Testis (tissue), 2 donors: ENCODE measurements at regions not wholly inside any gene's neighbourhood (a gene's known extent, or its start where the extent isn't known, plus 50 kb on each side); places are given as distances from the start of the nearest gene placed in this dataset.

Source experiments
- DNase-seq: peaks from one replicate; pipeline ENCODE4 v3.0.0-alpha.2; 2019
- H3K27ac ChIP-seq, 2 donors: fragments of 200-600 bp; sonication (generic); one replicate each; pipeline ENCODE4 v1.5.1; 2019
- H3K27me3 ChIP-seq: fragments of 200-600 bp; sonication (generic); one replicate; pipeline ENCODE4 v1.5.1; 2019
- H3K36me3 ChIP-seq: fragments of 200-600 bp; sonication (generic); one replicate; pipeline ENCODE4 v1.5.1; 2017; ENCODE audit warnings: low read depth; ENCODE audit errors: missing control alignments
- H3K4me1 ChIP-seq: fragments of 200-600 bp; sonication (generic); one replicate; pipeline ENCODE4 v1.5.1; 2019
- H3K4me3 ChIP-seq, 2 donors: fragments of 200-600 bp; sonication (generic); one replicate each; pipeline ENCODE4 v1.5.1; 2017 to 2019
- H3K9me3 ChIP-seq: fragments of 200-600 bp; sonication (generic); one replicate; pipeline ENCODE4 v1.5.1; 2017
- POLR2A ChIP-seq: fragments of 450-650 bp; IDR thresholded peaks from one replicate; pipeline ENCODE4 v1.6.1; 2017; ENCODE audit warnings: antibody characterized with exemption, mild to moderate bottlenecking, moderate library complexity
- WGBS, 2 donors: methylation state at CpG; one replicate each; pipeline ENCODE4 v1.1.5; 2018; 5-methylcytosine and 5-hydroxymethylcytosine counted together
- intact Hi-C: fragments of 100-400 bp; cut with DNase I; formaldehyde crosslinking; loops from one replicate; pipeline ENCODE4 v1.15.1; 2023; ENCODE audit warnings: low total_unique reads
- TF ChIP-seq, protein P1 (sequence below), 3 experiments: fragments of 450-650 bp in 2 of 3; fragments of 200-600 bp in 1 of 3; sonication (generic) in 1 of 3; IDR thresholded peaks; one replicate each; pipeline ENCODE4 v1.5.1; 2016 to 2019; ENCODE audit warnings: antibody characterized with exemption in 3 of 3, mild to moderate bottlenecking in 2 of 3, moderate library complexity in 1 of 3

GRCh38 chr10:83248106-83248631 lies 891.1 kb upstream of the GHITM start:
- Histone ChIP-seq H3K4me3 (no peak overlapping the region), H3K27ac (no peak overlapping the region), H3K36me3 (no peaks in the 10 kb centered on the region), H3K9me3 (no peaks in the 10 kb centered on the region), H3K4me1 (no peaks in the 10 kb centered on the region), H3K27me3 (no peaks in the 10 kb centered on the region)
- intact Hi-C loops = no loop called here
- DNase-seq = no peak
- WGBS, 2 donors = 61 to 78% methylated on average over 4 of the region's 4 CpGs
- no peak for TF ChIP-seq POLR2A
- TF ChIP-seq, protein P1, sequence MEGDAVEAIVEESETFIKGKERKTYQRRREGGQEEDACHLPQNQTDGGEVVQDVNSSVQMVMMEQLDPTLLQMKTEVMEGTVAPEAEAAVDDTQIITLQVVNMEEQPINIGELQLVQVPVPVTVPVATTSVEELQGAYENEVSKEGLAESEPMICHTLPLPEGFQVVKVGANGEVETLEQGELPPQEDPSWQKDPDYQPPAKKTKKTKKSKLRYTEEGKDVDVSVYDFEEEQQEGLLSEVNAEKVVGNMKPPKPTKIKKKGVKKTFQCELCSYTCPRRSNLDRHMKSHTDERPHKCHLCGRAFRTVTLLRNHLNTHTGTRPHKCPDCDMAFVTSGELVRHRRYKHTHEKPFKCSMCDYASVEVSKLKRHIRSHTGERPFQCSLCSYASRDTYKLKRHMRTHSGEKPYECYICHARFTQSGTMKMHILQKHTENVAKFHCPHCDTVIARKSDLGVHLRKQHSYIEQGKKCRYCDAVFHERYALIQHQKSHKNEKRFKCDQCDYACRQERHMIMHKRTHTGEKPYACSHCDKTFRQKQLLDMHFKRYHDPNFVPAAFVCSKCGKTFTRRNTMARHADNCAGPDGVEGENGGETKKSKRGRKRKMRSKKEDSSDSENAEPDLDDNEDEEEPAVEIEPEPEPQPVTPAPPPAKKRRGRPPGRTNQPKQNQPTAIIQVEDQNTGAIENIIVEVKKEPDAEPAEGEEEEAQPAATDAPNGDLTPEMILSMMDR (IDR thresholded peaks at IDR 0.05) = no peak

DNA sequence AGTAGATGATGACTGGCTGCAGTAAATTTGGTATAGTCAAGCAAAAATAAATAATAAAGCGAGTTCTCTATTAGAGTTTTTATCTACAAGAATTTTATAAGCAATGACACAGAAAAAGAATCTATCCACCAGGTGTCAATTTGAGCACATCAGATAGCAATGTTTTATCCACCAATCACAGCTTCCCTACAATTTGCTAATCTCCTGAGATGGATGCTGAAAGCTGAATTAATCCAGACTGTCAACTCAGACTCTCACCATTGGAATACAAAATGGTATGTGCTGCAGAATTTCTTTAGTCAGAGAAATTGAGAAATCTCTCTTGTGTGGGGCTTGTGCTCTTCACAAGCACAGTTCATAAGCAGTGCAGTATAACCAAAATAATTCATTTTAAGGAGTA lies 888.9 kb upstream of the GHITM start:
- Histone ChIP-seq H3K27me3 (no peaks in the 10 kb centered on the region), H3K4me3 (no peak overlapping the region), H3K27ac (no peak overlapping the region), H3K4me1 (no peaks in the 10 kb centered on the region), H3K9me3 (no peaks in the 10 kb centered on the region), H3K36me3 (no peaks in the 10 kb centered on the region)
- 86 to 95% methylated on average over 1 of the region's 1 CpG for WGBS, 2 donors
- intact Hi-C loops = no loop called here
- TF ChIP-seq, protein P1 (IDR thresholded peaks at IDR 0.05) = no peak
- no peak for TF ChIP-seq POLR2A
- DNase-seq = no peak

- no peak overlapping the region for H3K27ac ChIP-seq
- 95 to 97% methylated on average over 3 of the region's 3 CpGs for WGBS, 2 donors
- no peaks in the 10 kb centered on the region for H3K4me1 ChIP-seq
- intact Hi-C loops = no loop called here
- no peaks in the 10 kb centered on the region for H3K27me3 ChIP-seq
- no peaks in the 10 kb centered on the region for H3K36me3 ChIP-seq
- TF ChIP-seq, protein P1 (IDR thresholded peaks at IDR 0.05) = no peak
- TF ChIP-seq POLR2A = no peak
- no peaks in the 10 kb centered on the region for H3K9me3 ChIP-seq
- H3K4me3 ChIP-seq = no peak overlapping the region
- no peak for DNase-seq
Measured at GRCh38 chr10:83252169-83252568, 887.1 kb upstream of the GHITM start.

DNA sequence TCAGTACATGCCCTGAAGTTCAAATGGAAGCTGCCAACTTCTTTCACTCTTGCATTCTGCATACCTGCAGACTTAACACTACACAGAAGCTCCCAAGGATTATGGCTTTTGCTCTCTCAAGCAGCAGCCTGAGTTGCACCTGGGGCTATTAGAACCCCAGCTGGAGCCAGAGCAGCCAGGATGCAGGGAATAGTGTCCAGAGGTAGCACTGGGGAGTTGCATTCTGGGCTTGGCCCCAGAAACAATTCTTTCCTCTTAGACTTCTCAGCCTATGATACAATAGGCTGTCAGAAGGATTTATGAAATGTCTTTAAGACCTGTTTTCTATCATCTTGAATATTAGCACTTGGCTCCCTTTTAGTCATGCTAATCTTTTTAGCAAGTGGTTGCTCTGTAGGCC lies 886.7 kb upstream of the GHITM start:
- H3K27ac ChIP-seq = no peak overlapping the region
- intact Hi-C loops = no loop called here
- H3K27me3 ChIP-seq = no peaks in the 10 kb centered on the region
- no peak overlapping the region for H3K4me3 ChIP-seq
- H3K9me3 ChIP-seq = no peaks in the 10 kb centered on the region
- DNase-seq = no peak
- H3K36me3 ChIP-seq = no peaks in the 10 kb centered on the region
- H3K4me1 ChIP-seq = no peaks in the 10 kb centered on the region
- TF ChIP-seq, protein P1 (IDR thresholded peaks at IDR 0.05) = no peak
- TF ChIP-seq POLR2A = no peak

GRCh38 chr10:83253011-83253671 lies 886.2 kb upstream of the GHITM start:
- no peaks in the 10 kb centered on the region for H3K27me3 ChIP-seq
- intact Hi-C loops = no loop called here
- no peaks in the 10 kb centered on the region for H3K36me3 ChIP-seq
- no peaks in the 10 kb centered on the region for H3K4me1 ChIP-seq
- H3K9me3 ChIP-seq = no peaks in the 10 kb centered on the region
- TF ChIP-seq, protein P1 (IDR thresholded peaks at IDR 0.05) = no peak
- no peak for TF ChIP-seq POLR2A
- no peak overlapping the region for H3K27ac ChIP-seq
- no peak for DNase-seq
- WGBS, 2 donors = 88 to 91% methylated on average over 1 of the region's 1 CpG
- H3K4me3 ChIP-seq = no peak overlapping the region
